Skeletal muscle satellite cell (primary cell): ENCODE measurements at regions not wholly inside any gene's neighbourhood (a gene's known extent, or its start where the extent isn't known, plus 50 kb on each side); places are given as distances from the start of the nearest gene placed in this dataset.

Experiments used
- H3K27me3 ChIP-seq: 2 replicates; pipeline ENCODE4 v1.7.0; 2013; ENCODE audit warnings: low read length; ENCODE audit not compliant: control insufficient read depth, insufficient read depth
- H3K36me3 ChIP-seq: 2 replicates; pipeline ENCODE4 v1.7.0; 2013; ENCODE audit warnings: mild to moderate bottlenecking, control low read depth, low read length; ENCODE audit not compliant: insufficient read depth
- H3K4me1 ChIP-seq: 2 replicates; pipeline ENCODE4 v1.7.0; 2013; ENCODE audit warnings: low read length; ENCODE audit not compliant: control insufficient read depth, insufficient read depth
- H3K4me2 ChIP-seq: 2 replicates; pipeline ENCODE4 v1.7.0; 2013; ENCODE audit warnings: mild to moderate bottlenecking, low read length
- H3K4me3 ChIP-seq: 2 replicates; pipeline ENCODE4 v1.7.0; 2013; ENCODE audit warnings: low read length
- H3K9ac ChIP-seq: 2 replicates; pipeline ENCODE4 v1.7.0; 2013; ENCODE audit warnings: mild to moderate bottlenecking, low read depth, low read length, moderate library complexity
- H3K9me3 ChIP-seq: replicated peaks from 2 replicates; pipeline ENCODE4 v1.7.0; 2013; ENCODE audit warnings: mild to moderate bottlenecking, control low read depth, low read length

DNA sequence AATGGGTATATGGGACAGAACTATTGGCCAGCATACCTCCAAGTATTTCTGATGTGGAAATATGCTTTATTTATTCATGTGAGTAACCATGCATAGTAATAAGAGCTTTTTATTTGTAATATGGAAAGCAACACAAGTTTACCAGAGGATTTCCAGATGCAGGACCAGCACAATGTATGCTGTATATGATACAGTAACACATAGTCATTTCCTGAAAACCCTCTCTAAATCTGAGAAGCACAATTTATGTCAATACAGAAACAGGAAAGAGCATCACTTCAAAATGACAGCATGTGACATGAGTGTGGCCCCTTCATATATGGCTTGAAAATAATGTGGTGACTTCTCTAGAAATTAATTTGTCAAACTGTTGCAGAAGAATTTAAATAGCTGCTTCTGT is 1134.7 kb upstream of the ADGRL2 start:
- H3K36me3 ChIP-seq, result no peaks in the 10 kb centered on the region
- H3K4me2 ChIP-seq, result no peak overlapping the region
- no peak overlapping the region for H3K9ac ChIP-seq
- no peaks in the 10 kb centered on the region for H3K4me1 ChIP-seq
- H3K9me3 ChIP-seq, result no peaks in the 10 kb centered on the region
- no peak overlapping the region for H3K4me3 ChIP-seq
- no peaks in the 10 kb centered on the region for H3K27me3 ChIP-seq

DNA sequence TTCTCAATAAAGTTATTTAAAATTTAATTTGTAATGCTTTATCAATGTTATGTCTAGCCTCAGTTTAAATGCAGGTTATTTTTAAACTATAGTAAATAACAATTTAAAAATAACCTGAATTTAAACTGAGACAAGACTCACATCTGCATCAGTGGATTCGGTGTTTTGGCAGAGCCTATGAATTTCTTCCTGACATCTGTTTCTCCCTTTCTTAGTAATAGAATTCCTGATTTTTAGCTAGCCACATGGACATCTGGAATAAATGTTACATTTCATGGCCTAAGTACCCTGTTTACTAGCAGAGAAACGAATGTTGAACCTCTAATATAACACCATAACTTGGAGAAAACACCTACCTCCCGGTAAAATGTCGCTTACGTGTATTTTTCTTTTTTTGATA is 1141.6 kb upstream of the ADGRL2 start:
- Histone ChIP-seq H3K4me1 (no peaks in the 10 kb centered on the region), H3K4me2 (no peak overlapping the region)

GRCh38 chr1:80657707-80658106 is 1143.0 kb upstream of the ADGRL2 start:
- H3K36me3 ChIP-seq, result no peaks in the 10 kb centered on the region
- no peak overlapping the region for H3K4me3 ChIP-seq
- no peaks in the 10 kb centered on the region for H3K9me3 ChIP-seq
- no peak overlapping the region for H3K9ac ChIP-seq
- H3K27me3 ChIP-seq, result no peaks in the 10 kb centered on the region
- no peak overlapping the region for H3K4me2 ChIP-seq
- no peaks in the 10 kb centered on the region for H3K4me1 ChIP-seq

More for the DNA sequence above, 1141.6 kb upstream of the ADGRL2 start:
- H3K36me3 ChIP-seq, result no peaks in the 10 kb centered on the region
- H3K9ac ChIP-seq, result no peak overlapping the region
- H3K27me3 ChIP-seq, result no peaks in the 10 kb centered on the region
- no peak overlapping the region for H3K4me3 ChIP-seq
- H3K9me3 ChIP-seq, result no peaks in the 10 kb centered on the region

GRCh38 chr1:80657044-80657643 is 1143.6 kb upstream of the ADGRL2 start:
- no peaks in the 10 kb centered on the region for H3K27me3 ChIP-seq
- no peak overlapping the region for H3K4me3 ChIP-seq
- no peaks in the 10 kb centered on the region for H3K36me3 ChIP-seq
- no peak overlapping the region for H3K9ac ChIP-seq
- no peak overlapping the region for H3K4me2 ChIP-seq
- H3K9me3 ChIP-seq, result no peaks in the 10 kb centered on the region
- no peaks in the 10 kb centered on the region for H3K4me1 ChIP-seq

- H3K4me2 ChIP-seq, result no peak overlapping the region
- no peaks in the 10 kb centered on the region for H3K9me3 ChIP-seq
- H3K9ac ChIP-seq, result no peak overlapping the region
- H3K27me3 ChIP-seq, result no peaks in the 10 kb centered on the region
- no peaks in the 10 kb centered on the region for H3K4me1 ChIP-seq
- no peaks in the 10 kb centered on the region for H3K36me3 ChIP-seq
- no peak overlapping the region for H3K4me3 ChIP-seq
These were observed 1144.1 kb upstream of the ADGRL2 start for GRCh38 chr1:80656641-80657040.

DNA sequence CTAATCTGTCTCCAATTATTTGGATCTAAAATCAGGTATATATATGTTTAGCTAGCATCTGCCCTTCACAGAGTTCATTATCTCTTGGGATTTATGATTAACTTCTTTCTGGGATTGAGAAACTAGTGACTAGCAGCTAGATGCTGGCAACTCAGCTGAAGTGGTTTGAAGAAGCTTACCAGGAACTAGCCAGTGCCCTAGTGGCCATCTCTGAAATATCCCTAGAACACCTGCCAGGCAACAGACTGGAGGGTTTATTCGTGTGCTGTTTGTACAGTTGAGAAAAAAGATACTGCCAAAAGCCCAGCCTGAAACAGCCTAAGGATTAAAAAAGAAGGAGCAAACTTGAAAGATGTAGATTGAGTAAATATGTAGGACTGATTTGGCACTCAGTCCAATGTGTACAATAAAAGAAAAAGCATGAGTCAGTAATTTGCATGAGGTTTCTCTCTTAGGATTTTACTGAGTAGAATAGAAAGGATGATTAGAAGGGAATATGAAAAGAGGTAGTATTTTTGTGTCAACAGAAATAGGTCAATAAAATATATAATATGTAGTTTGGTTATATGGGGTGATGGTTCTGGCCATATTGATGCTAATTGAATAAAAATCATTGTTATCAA is 1144.6 kb upstream of the ADGRL2 start:
- H3K4me1 ChIP-seq, result no peaks in the 10 kb centered on the region
- H3K27me3 ChIP-seq, result no peaks in the 10 kb centered on the region
- no peaks in the 10 kb centered on the region for H3K36me3 ChIP-seq
- no peaks in the 10 kb centered on the region for H3K9me3 ChIP-seq
- H3K4me2 ChIP-seq, result no peak overlapping the region
- no peak overlapping the region for H3K4me3 ChIP-seq
- no peak overlapping the region for H3K9ac ChIP-seq

- no peak overlapping the region for H3K9ac ChIP-seq
- H3K27me3 ChIP-seq, result no peaks in the 10 kb centered on the region
- H3K36me3 ChIP-seq, result no peaks in the 10 kb centered on the region
- H3K4me3 ChIP-seq, result no peak overlapping the region
- H3K9me3 ChIP-seq, result no peaks in the 10 kb centered on the region
- no peak overlapping the region for H3K4me2 ChIP-seq
- H3K4me1 ChIP-seq, result no peaks in the 10 kb centered on the region
These were observed 1154.7 kb upstream of the ADGRL2 start for GRCh38 chr1:80646053-80646452.

DNA sequence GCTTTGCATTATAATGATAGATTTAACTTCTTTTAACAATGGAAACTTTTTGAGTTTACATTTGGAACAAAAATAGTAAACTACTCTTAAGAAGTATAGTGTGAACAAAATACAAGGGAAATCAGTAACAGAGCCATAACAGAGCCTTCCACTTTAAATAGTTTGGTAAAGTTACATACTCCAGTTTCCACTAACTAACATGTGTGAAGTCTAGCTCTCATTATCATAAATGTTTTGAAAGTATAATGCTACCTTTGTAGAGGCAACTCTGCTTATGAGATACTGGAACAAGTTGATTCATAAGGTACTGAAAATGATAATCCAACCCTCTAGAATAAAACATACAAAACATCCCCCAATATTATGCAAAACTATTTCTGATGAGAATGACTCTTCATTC is 1155.1 kb upstream of the ADGRL2 start:
- H3K9ac ChIP-seq, result no peak overlapping the region
- H3K36me3 ChIP-seq, result no peaks in the 10 kb centered on the region
- H3K4me1 ChIP-seq, result no peaks in the 10 kb centered on the region
- H3K27me3 ChIP-seq, result no peaks in the 10 kb centered on the region
- H3K4me2 ChIP-seq, result no peak overlapping the region
- no peak overlapping the region for H3K4me3 ChIP-seq
- no peaks in the 10 kb centered on the region for H3K9me3 ChIP-seq

DNA sequence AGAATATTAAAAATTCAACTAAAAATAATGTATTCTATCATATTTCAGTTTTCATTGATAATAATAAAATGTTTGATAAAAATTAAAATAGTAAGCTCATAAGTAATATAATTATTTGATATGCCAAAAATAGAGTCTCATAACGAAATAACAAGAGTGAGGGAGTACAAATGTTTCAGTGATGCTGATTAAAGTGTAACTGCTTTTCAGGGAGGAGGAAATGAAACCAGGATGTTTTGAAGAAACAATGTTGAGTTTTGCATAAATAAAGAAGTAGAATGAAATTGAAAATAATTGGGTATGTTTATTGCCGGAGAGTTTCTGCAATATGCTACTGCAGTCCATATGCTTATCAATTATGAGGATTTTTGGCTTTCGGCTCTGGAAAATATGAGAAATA is 1159.8 kb upstream of the ADGRL2 start:
- no peak overlapping the region for H3K4me2 ChIP-seq
- no peaks in the 10 kb centered on the region for H3K27me3 ChIP-seq
- no peaks in the 10 kb centered on the region for H3K4me1 ChIP-seq
- H3K4me3 ChIP-seq, result no peak overlapping the region
- no peak overlapping the region for H3K9ac ChIP-seq
- no peaks in the 10 kb centered on the region for H3K36me3 ChIP-seq
- no peaks in the 10 kb centered on the region for H3K9me3 ChIP-seq

- Histone ChIP-seq H3K4me1 (no peaks in the 10 kb centered on the region), H3K4me3 (no peak overlapping the region), H3K4me2 (no peak overlapping the region), H3K9ac (no peak overlapping the region), H3K27me3 (no peaks in the 10 kb centered on the region), H3K36me3 (no peaks in the 10 kb centered on the region), H3K9me3 (no peaks in the 10 kb centered on the region)
These were observed 1160.8 kb upstream of the ADGRL2 start for GRCh38 chr1:80639777-80640533.

GRCh38 chr1:80633947-80634706 is 1166.6 kb upstream of the ADGRL2 start:
- Histone ChIP-seq H3K4me3 (no peak overlapping the region), H3K4me1 (no peaks in the 10 kb centered on the region)

More at GRCh38 chr1:80633947-80634706, 1166.6 kb upstream of the ADGRL2 start:
- Histone ChIP-seq H3K36me3 (no peaks in the 10 kb centered on the region), H3K9me3 (peaks cover 4% of the 10 kb centered on the region), H3K4me2 (no peak overlapping the region), H3K9ac (no peak overlapping the region), H3K27me3 (no peaks in the 10 kb centered on the region)
